GM12878 (cell line): ENCODE measurements at regions not wholly inside any gene's neighbourhood (a gene's known extent, or its start where the extent isn't known, plus 50 kb on each side); places are given as distances from the start of the nearest gene placed in this dataset.

Experiments used
- BHLHE40 ChIP-seq, 2 experiments: fragments of 450-650 bp in 1 of 2; IDR thresholded peaks; 2 replicates each; pipeline ENCODE4 v1.6.1; 2011 to 2017; ENCODE audit warnings: low read depth in 2 of 2, borderline replicate concordance in 1 of 2, improper control_type of control experiment in 1 of 2, low read length in 1 of 2, mild to moderate bottlenecking in 1 of 2
- CHD1 ChIP-seq: IDR thresholded peaks from 2 replicates; pipeline ENCODE4 v1.6.1; 2012; ENCODE audit warnings: low read depth, low read length, improper control_type of control experiment
- FOXM1 ChIP-seq: IDR thresholded peaks from 2 replicates; pipeline ENCODE4 v1.6.1; 2012; ENCODE audit warnings: low read depth, mild to moderate bottlenecking, inconsistent platforms, low read length, moderate library complexity
- HDAC2 ChIP-seq: fragments of 200-600 bp; sonication (generic); IDR thresholded peaks from 2 replicates; pipeline ENCODE4 v1.6.1; 2017
- JUND ChIP-seq: IDR thresholded peaks from 2 replicates; pipeline ENCODE4 v1.6.1; 2012; ENCODE audit warnings: low read depth, mild to moderate bottlenecking, low read length, improper control_type of control experiment, moderate library complexity
- NFYB ChIP-seq: IDR thresholded peaks from 2 replicates; pipeline ENCODE4 v1.6.1; 2011; ENCODE audit warnings: low read depth, mild to moderate bottlenecking, low read length, improper control_type of control experiment, moderate library complexity; ENCODE audit not compliant: insufficient read depth
- PML ChIP-seq: IDR thresholded peaks from 2 replicates; pipeline ENCODE4 v1.6.1; 2012; ENCODE audit warnings: low read length, inconsistent platforms
- POLR2A ChIP-seq: IDR thresholded peaks from 2 replicates; pipeline ENCODE4 v1.6.1; 2011; ENCODE audit warnings: low read depth, mild to moderate bottlenecking, low read length
- REST ChIP-seq: IDR thresholded peaks from 2 replicates; pipeline ENCODE4 v1.6.1; 2012; ENCODE audit warnings: mild to moderate bottlenecking, low read depth, low read length
- SP1 ChIP-seq: IDR thresholded peaks from one replicate; pipeline ENCODE4 v1.6.1; 2011; ENCODE audit warnings: low read depth, low read length
- SREBF2 ChIP-seq: IDR thresholded peaks from 2 replicates; pipeline ENCODE4 v1.6.1; 2012; ENCODE audit warnings: mild to moderate bottlenecking, low read length
- TF ChIP-seq, protein P1 (sequence below), 3 experiments: IDR thresholded peaks in 2 of 3; conservative IDR thresholded peaks in 1 of 3; 2 replicates each; pipeline ENCODE4 v1.5.1; 2011; ENCODE audit warnings: low read depth in 3 of 3, low read length in 3 of 3, mild to moderate bottlenecking in 3 of 3, control low read depth in 2 of 3, moderate library complexity in 2 of 3, inconsistent platforms in 1 of 3, mixed read lengths in 1 of 3; ENCODE audit not compliant: control insufficient read depth in 2 of 3, insufficient read depth in 1 of 3; ENCODE audit errors: extremely low read depth in 1 of 3
- TF ChIP-seq, protein P2 (sequence below): fragments of 450-650 bp; IDR thresholded peaks from 2 replicates; pipeline ENCODE4 v1.6.1; 2017; ENCODE audit warnings: antibody characterized with exemption, mild to moderate bottlenecking, moderate library complexity
- TF ChIP-seq, protein P3 (sequence below): IDR thresholded peaks from 2 replicates; pipeline ENCODE4 v1.6.1; 2012; ENCODE audit warnings: low read depth, low read length, improper control_type of control experiment

- TF ChIP-seq SREBF2 (no peak), HDAC2 (no peak), POLR2A (no peak), PML (no peak), REST (no peak), NFYB (no peak), SP1 (no peak), JUND (no peak), BHLHE40 (IDR thresholded peaks at IDR 0.05; ENCODE audit: borderline replicate concordance in 1 of 2, low read depth in 2 of 2, low read length in 1 of 2) (no peak), FOXM1 (no peak), CHD1 (no peak)
- TF ChIP-seq, protein P1, sequence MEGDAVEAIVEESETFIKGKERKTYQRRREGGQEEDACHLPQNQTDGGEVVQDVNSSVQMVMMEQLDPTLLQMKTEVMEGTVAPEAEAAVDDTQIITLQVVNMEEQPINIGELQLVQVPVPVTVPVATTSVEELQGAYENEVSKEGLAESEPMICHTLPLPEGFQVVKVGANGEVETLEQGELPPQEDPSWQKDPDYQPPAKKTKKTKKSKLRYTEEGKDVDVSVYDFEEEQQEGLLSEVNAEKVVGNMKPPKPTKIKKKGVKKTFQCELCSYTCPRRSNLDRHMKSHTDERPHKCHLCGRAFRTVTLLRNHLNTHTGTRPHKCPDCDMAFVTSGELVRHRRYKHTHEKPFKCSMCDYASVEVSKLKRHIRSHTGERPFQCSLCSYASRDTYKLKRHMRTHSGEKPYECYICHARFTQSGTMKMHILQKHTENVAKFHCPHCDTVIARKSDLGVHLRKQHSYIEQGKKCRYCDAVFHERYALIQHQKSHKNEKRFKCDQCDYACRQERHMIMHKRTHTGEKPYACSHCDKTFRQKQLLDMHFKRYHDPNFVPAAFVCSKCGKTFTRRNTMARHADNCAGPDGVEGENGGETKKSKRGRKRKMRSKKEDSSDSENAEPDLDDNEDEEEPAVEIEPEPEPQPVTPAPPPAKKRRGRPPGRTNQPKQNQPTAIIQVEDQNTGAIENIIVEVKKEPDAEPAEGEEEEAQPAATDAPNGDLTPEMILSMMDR (IDR thresholded peaks at IDR 0.05 in 2 of 3, conservative IDR thresholded peaks at IDR 0.05 in 1 of 3; ENCODE audit: control insufficient read depth in 2 of 3, extremely low read depth in 1 of 3, insufficient read depth in 1 of 3, low read depth in 3 of 3, low read length in 3 of 3): no peak
- TF ChIP-seq, protein P2, sequence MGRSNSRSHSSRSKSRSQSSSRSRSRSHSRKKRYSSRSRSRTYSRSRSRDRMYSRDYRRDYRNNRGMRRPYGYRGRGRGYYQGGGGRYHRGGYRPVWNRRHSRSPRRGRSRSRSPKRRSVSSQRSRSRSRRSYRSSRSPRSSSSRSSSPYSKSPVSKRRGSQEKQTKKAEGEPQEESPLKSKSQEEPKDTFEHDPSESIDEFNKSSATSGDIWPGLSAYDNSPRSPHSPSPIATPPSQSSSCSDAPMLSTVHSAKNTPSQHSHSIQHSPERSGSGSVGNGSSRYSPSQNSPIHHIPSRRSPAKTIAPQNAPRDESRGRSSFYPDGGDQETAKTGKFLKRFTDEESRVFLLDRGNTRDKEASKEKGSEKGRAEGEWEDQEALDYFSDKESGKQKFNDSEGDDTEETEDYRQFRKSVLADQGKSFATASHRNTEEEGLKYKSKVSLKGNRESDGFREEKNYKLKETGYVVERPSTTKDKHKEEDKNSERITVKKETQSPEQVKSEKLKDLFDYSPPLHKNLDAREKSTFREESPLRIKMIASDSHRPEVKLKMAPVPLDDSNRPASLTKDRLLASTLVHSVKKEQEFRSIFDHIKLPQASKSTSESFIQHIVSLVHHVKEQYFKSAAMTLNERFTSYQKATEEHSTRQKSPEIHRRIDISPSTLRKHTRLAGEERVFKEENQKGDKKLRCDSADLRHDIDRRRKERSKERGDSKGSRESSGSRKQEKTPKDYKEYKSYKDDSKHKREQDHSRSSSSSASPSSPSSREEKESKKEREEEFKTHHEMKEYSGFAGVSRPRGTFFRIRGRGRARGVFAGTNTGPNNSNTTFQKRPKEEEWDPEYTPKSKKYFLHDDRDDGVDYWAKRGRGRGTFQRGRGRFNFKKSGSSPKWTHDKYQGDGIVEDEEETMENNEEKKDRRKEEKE: no peak
- TF ChIP-seq, protein P3, sequence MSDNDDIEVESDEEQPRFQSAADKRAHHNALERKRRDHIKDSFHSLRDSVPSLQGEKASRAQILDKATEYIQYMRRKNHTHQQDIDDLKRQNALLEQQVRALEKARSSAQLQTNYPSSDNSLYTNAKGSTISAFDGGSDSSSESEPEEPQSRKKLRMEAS: no peak
Measured at GRCh38 chr10:105963334-105963884, 1201.1 kb downstream of the SORCS1 start.
